ENCODE measurements at regions not wholly inside any gene's neighbourhood (a gene's known extent, or its start where the extent isn't known, plus 50 kb on each side); places are given as distances from the start of the nearest gene placed in this dataset.

DNA sequence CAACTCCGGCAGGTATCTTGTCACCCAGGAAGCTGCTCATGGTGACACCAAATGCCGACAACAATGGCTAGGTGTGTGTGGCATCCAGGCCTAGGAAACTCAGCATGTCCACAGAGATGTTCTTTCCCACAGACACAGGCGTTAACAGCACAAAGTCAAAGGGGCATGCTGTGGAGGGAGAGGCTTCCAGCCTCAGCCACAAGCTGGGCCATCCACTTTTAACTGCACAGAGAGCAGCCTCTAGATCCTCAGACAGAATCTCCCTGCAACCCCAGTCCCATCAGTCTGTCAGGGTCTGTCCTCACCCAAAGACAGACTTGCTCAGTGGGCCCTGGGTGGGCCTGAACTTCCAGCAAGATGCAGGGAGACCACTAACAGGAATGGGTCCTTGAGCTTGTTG, 58.5 kb upstream of the BCAR3 start:
- no peaks in the 10 kb centered on the region for H3K36me3 ChIP-seq
- H3K9me3 ChIP-seq = no peaks in the 10 kb centered on the region
- DNase-seq = no peak
- no peaks in the 10 kb centered on the region for H3K27me3 ChIP-seq
- no peak overlapping the region for H3K4me3 ChIP-seq
- 85 to 98% (median 94%) methylated on average over 3 of the region's 3 CpGs for WGBS, 5 donors
- H3K27ac ChIP-seq = no peak overlapping the region
- intact Hi-C loops (cut with DNase I; ENCODE audit: low total_unique reads) = no loop called here
- peaks cover 0 to 17% (median 10%) of the 10 kb centered on the region in 4 donors for H3K4me1 ChIP-seq
- TF ChIP-seq CTCF (IDR thresholded peaks at IDR 0.05) (no peak), POLR2A (IDR thresholded peaks at IDR 0.05) (no peak), POLR2AphosphoS5 (IDR thresholded peaks at IDR 0.05) (no peak), EP300 (IDR thresholded peaks at IDR 0.05) (no peak)

DNA sequence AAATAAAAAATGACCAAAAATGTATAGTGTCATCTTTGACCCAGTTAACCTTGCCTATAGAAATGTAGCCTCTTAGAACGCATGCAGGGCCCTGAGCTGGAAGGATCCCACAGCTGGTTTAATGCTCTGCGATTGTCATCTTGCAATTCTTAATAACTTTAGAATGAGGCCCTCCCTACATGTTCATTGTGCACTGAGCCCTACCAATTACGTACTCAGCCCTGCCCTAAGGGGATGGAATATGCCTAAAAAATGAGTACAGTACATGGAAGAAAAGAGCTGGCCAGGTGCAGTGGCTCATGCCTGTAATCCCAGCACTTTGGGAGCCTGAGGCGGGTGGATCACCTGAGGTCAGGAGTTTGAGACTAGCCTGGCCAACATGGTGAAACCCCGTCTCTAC, 57.8 kb upstream of the BCAR3 start:
- Histone ChIP-seq H3K4me3 (no peak overlapping the region), H3K4me1 (peaks cover 0 to 17% (median 10%) of the 10 kb centered on the region in 4 donors), H3K27me3 (no peaks in the 10 kb centered on the region), H3K36me3 (no peaks in the 10 kb centered on the region), H3K27ac (no peak overlapping the region), H3K9me3 (no peaks in the 10 kb centered on the region)
- 93 to 96% (median 95%) methylated on average over 5 of the region's 5 CpGs for WGBS, 5 donors
- intact Hi-C loops (cut with DNase I; ENCODE audit: low total_unique reads) = no loop called here
- TF ChIP-seq POLR2AphosphoS5 (IDR thresholded peaks at IDR 0.05) = no peak
- TF ChIP-seq POLR2A (IDR thresholded peaks at IDR 0.05) = no peak
- no peak for TF ChIP-seq CTCF (IDR thresholded peaks at IDR 0.05)
- TF ChIP-seq EP300 (IDR thresholded peaks at IDR 0.05) = no peak
- no peak for DNase-seq

- Histone ChIP-seq H3K36me3 (no peaks in the 10 kb centered on the region), H3K27ac (no peak overlapping the region), H3K4me1 (peaks cover 0 to 17% (median 10%) of the 10 kb centered on the region in 4 donors), H3K9me3 (no peaks in the 10 kb centered on the region), H3K4me3 (no peak overlapping the region), H3K27me3 (no peaks in the 10 kb centered on the region)
- intact Hi-C loops (cut with DNase I; ENCODE audit: low total_unique reads) = no loop called here
- 85 to 92% (median 86%) methylated on average over 5 of the region's 5 CpGs for WGBS, 5 donors
- DNase-seq = no peak
- TF ChIP-seq CTCF (IDR thresholded peaks at IDR 0.05) (no peak), POLR2AphosphoS5 (IDR thresholded peaks at IDR 0.05) (no peak), POLR2A (IDR thresholded peaks at IDR 0.05) (no peak), EP300 (IDR thresholded peaks at IDR 0.05) (no peak)
Observed at GRCh38 chr1:93738926-93739325, 57.3 kb upstream of the BCAR3 start.

DNA sequence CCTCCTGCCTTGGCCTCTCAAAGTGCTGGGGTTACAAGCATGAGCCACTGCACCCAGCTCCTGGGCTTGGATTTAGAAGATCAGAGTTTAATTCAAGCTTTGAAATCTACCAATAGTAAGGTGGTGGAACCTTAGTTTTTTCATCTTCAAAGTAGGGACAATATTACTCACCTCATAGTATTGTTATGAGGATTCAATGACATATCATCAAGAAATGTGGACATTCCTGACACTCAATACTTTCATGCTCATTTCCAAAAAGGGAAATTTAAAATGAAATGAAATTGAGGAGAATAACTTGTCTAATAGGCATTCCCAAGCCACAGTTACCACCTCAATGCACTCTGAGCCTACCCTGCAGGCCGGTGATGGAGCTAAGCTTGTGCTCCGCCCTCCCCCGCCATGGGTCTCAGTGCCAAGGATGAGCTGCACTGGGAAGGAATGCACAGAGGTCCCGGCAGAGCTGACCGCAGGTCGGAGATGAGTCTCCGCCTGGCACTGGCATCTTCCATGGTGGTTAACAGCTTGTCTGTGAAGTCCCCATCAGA, 56.5 kb upstream of the BCAR3 start:
- DNase-seq = no peak
- H3K9me3 ChIP-seq = no peaks in the 10 kb centered on the region
- TF ChIP-seq EP300 (IDR thresholded peaks at IDR 0.05) = no peak
- TF ChIP-seq POLR2A (IDR thresholded peaks at IDR 0.05) = no peak
- TF ChIP-seq POLR2AphosphoS5 (IDR thresholded peaks at IDR 0.05) = no peak
- TF ChIP-seq CTCF (IDR thresholded peaks at IDR 0.05) = no peak
- 88 to 94% (median 90%) methylated on average over 7 of the region's 7 CpGs for whole genome bisulfite sequencing, 5 donors
- H3K4me1 ChIP-seq = peaks cover 0 to 11% (median 5%) of the 10 kb centered on the region in 4 donors
- H3K36me3 ChIP-seq = no peaks in the 10 kb centered on the region
- no peaks in the 10 kb centered on the region for H3K27me3 ChIP-seq
- intact Hi-C loops (cut with DNase I; ENCODE audit: low total_unique reads) = no loop called here
- no peak overlapping the region for H3K4me3 ChIP-seq
- no peak overlapping the region for H3K27ac ChIP-seq
